Psoas muscle (tissue), 7 donors: ENCODE measurements at regions not wholly inside any gene's neighbourhood (a gene's known extent, or its start where the extent isn't known, plus 50 kb on each side); places are given as distances from the start of the nearest gene placed in this dataset.

ENCODE experiments used
- ATAC-seq, 4 donors: fragments of 200-7000 bp; cut with Tn5 transposase; one replicate each; pipeline ENCODE4 v1.9.1; 2020; ENCODE audit warnings: moderate library complexity in 3 of 4, mild to moderate bottlenecking in 2 of 4
- DNase-seq, 2 donors: peaks; one replicate each; pipeline ENCODE4 v3.0.0-alpha.2; 2020
- H3K27ac ChIP-seq: fragments of 200-600 bp; one replicate; pipeline ENCODE4 v1.8.0; 2022
- H3K27me3 ChIP-seq, 3 donors: fragments of 200-600 bp in 1 of 3; one replicate each; pipeline versions ENCODE4 v1.6.1 to v1.8.0; 2013 to 2022; ENCODE audit warnings: low read length in 2 of 3, mild to moderate bottlenecking in 2 of 3, moderate library complexity in 1 of 3; ENCODE audit not compliant: insufficient read depth in 3 of 3
- H3K36me3 ChIP-seq, 2 donors: fragments of 200-600 bp in 1 of 2; one replicate each; pipeline versions ENCODE4 v1.6.1 to v1.8.0; 2013 to 2022; ENCODE audit warnings: low read depth in 1 of 2, mild to moderate bottlenecking in 1 of 2, moderate library complexity in 1 of 2; ENCODE audit not compliant: insufficient read depth in 1 of 2
- H3K4me1 ChIP-seq: fragments of 200-600 bp; one replicate; pipeline ENCODE4 v1.8.0; 2022
- H3K4me3 ChIP-seq: fragments of 200-600 bp; one replicate; pipeline ENCODE4 v1.8.0; 2022; ENCODE audit warnings: mild to moderate bottlenecking
- H3K9me3 ChIP-seq: fragments of 200-600 bp; one replicate; pipeline ENCODE4 v1.8.0; 2022
- CTCF ChIP-seq: fragments of 200-600 bp; IDR thresholded peaks from one replicate; pipeline ENCODE4 v1.8.0; 2022; ENCODE audit warnings: antibody characterized with exemption
- WGBS, 3 donors: extraction: QIAGEN DNeasy Blood & Tissue Kit; methylation state at CpG; one replicate each; pipeline versions ENCODE4 v1.1.6 to v1.1.7; 2013; 5-methylcytosine and 5-hydroxymethylcytosine counted together
- intact Hi-C, 2 donors: fragments of 100-400 bp; cut with DNase I; formaldehyde crosslinking; loops; one replicate each; pipeline versions ENCODE4 v1.11.0 to v1.14.2; 2022
- donor health status: healthy with polysubstance abuse.
- donor health status: DM: no; HTN: no; CAD: no; lungs with moderate emphysema.
- donor health status: Bipolar disorder and iron deficiency.
- donor health status: healthy.
- donor health status: DM: yes; HTN: yes; CAD: no.
- donor health status: DM: no; HTN: no; CAD: no.
- donor health status: DM: yes; HTN: yes; CAD: no.

- no peak for DNase-seq
- Histone ChIP-seq H3K4me3 (no peak overlapping the region), H3K9me3 (no peaks in the 10 kb centered on the region), H3K4me1 (no peaks in the 10 kb centered on the region), H3K27me3 (peaks cover 0 to 3% (median 0%) of the 10 kb centered on the region in 3 donors), H3K27ac (no peak overlapping the region), H3K36me3 (no peaks in the 10 kb centered on the region)
- ATAC-seq, result no peak
- intact Hi-C loops, result no loop called here
- TF ChIP-seq CTCF, result no peak
- WGBS, 3 donors, result 66 to 85% (median 70%) methylated on average over 2 of the region's 2 CpGs
Measured at GRCh38 chr1:98035602-98036002, 114.8 kb upstream of the DPYD start.

- DNase-seq (no peak), ATAC-seq (no peak)
- Histone ChIP-seq H3K4me1 (no peaks in the 10 kb centered on the region), H3K27me3 (peaks cover 0 to 3% (median 0%) of the 10 kb centered on the region in 3 donors), H3K36me3 (no peaks in the 10 kb centered on the region), H3K4me3 (no peak overlapping the region), H3K9me3 (no peaks in the 10 kb centered on the region), H3K27ac (no peak overlapping the region)
- intact Hi-C loops, result no loop called here
- WGBS, 3 donors, result 28 to 38% (median 34%) methylated on average over 3 of the region's 3 CpGs
- TF ChIP-seq CTCF, result no peak
Measured at GRCh38 chr1:98034505-98034904, 113.7 kb upstream of the DPYD start.

DNA sequence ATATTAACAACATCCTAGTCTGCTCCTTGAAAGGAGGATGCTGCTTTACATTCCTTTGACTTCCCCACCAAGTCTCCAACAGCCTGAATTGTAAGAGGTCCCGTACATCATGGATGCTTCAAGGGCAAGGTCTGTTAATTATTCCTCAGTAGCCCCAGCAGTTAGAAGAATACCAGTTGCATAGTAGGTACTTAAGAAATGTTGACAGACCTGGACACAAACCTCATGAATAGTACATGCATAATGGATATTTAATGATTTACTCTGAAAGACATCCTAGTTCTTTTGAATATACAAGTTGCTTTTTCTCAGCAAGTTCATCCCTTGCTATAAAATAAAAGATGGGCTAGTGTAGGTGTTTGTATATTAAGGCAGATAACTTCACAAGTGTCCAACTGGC lies 112.1 kb upstream of the DPYD start:
- H3K4me1 ChIP-seq, result no peaks in the 10 kb centered on the region
- H3K9me3 ChIP-seq, result no peaks in the 10 kb centered on the region
- H3K4me3 ChIP-seq, result no peak overlapping the region
- whole genome bisulfite sequencing, 3 donors, result 88 to 92% (median 91%) methylated on average over 1 of the region's 1 CpG
- H3K36me3 ChIP-seq, result no peaks in the 10 kb centered on the region
- ATAC-seq (no peak), DNase-seq (no peak)
- TF ChIP-seq CTCF, result no peak
- intact Hi-C loops, result no loop called here
- peaks cover 0 to 3% (median 0%) of the 10 kb centered on the region in 3 donors for H3K27me3 ChIP-seq
- H3K27ac ChIP-seq, result no peak overlapping the region

GRCh38 chr1:98030976-98031375 lies 110.1 kb upstream of the DPYD start:
- H3K4me3 ChIP-seq, result no peak overlapping the region
- TF ChIP-seq CTCF, result no peak
- no peak overlapping the region for H3K27ac ChIP-seq
- peaks cover 0 to 3% (median 0%) of the 10 kb centered on the region in 3 donors for H3K27me3 ChIP-seq
- H3K4me1 ChIP-seq, result no peaks in the 10 kb centered on the region
- 63 to 67% (median 66%) methylated on average over 3 of the region's 3 CpGs for WGBS, 3 donors
- H3K36me3 ChIP-seq, result no peaks in the 10 kb centered on the region
- H3K9me3 ChIP-seq, result no peaks in the 10 kb centered on the region
- intact Hi-C loops, result no loop called here
- DNase-seq (no peak), ATAC-seq (no peak)

DNA sequence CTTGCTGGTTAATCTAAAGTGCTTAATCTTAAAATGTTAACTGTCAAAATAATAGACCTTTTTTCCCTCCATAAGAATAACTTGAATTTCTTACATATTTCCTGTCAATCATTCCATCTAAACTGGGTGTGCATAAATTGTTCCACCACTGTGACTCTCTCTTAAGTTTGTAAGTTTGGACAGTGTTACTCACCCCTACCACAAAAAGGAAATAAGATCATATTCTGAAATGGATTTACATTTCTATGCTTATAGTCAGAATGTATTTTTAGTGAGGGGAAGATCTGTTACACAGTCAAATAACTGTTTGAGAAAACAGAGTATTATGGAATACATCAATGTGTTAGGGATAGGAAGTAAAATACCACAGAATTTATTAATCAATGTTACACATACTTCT lies 109.6 kb upstream of the DPYD start:
- Histone ChIP-seq H3K9me3 (no peaks in the 10 kb centered on the region), H3K27me3 (peaks cover 0 to 2% (median 0%) of the 10 kb centered on the region in 3 donors), H3K27ac (no peak overlapping the region), H3K36me3 (no peaks in the 10 kb centered on the region), H3K4me1 (no peaks in the 10 kb centered on the region), H3K4me3 (no peak overlapping the region)
- intact Hi-C loops, result no loop called here
- no peak for TF ChIP-seq CTCF
- DNase-seq (no peak), ATAC-seq (peak in 2 of 4 donors; percentile 36 to 37)
